Natural killer cell treated with Interleukin-12 subunit alpha and Interleukin-12 subunit beta and Interleukin-15 and Interleukin-18, amount 100 ng/mL, for 72 hours (primary cell): ENCODE measurements at regions not wholly inside any gene's neighbourhood (a gene's known extent, or its start where the extent isn't known, plus 50 kb on each side); places are given as distances from the start of the nearest gene placed in this dataset.

Experiments used
- ATAC-seq, 2 donors: fragments of 150-1000 bp; cut with Tn5 transposase in 1 of 2; sonication (Bioruptor Pico), chemical (Tn5 transposase) in 1 of 2; 2 replicates each; pipeline ENCODE4 v1.10.0; 2021
- DNase-seq: peaks from one replicate; pipeline ENCODE4 v3.0.0; 2022; ENCODE audit warnings: low spot score
- H3K27ac Mint-ChIP-seq, 2 donors: 1 replicate in 1 of 2; 2 replicates in 1 of 2; pipeline ENCODE4 v1.8.0; 2022; ENCODE audit warnings: mixed read lengths in 2 of 2, mild to moderate bottlenecking in 1 of 2, moderate library complexity in 1 of 2
- H3K27me3 Mint-ChIP-seq, 2 donors: 1 replicate in 1 of 2; 2 replicates in 1 of 2; pipeline ENCODE4 v1.8.0; 2022; ENCODE audit warnings: mixed read lengths in 2 of 2
- H3K36me3 Mint-ChIP-seq: one replicate; pipeline ENCODE4 v1.8.0; 2022; ENCODE audit warnings: mixed read lengths
- H3K4me1 Mint-ChIP-seq, 2 donors: 1 replicate in 1 of 2; 2 replicates in 1 of 2; pipeline ENCODE4 v1.8.0; 2022; ENCODE audit warnings: low read depth in 2 of 2, mixed read lengths in 2 of 2, mild to moderate bottlenecking in 1 of 2
- H3K4me3 Mint-ChIP-seq: one replicate; pipeline ENCODE4 v1.8.0; 2022; ENCODE audit warnings: mixed read lengths
- H3K9me3 Mint-ChIP-seq: 2 replicates; pipeline ENCODE4 v1.8.0; 2022; ENCODE audit warnings: mixed read lengths

DNA sequence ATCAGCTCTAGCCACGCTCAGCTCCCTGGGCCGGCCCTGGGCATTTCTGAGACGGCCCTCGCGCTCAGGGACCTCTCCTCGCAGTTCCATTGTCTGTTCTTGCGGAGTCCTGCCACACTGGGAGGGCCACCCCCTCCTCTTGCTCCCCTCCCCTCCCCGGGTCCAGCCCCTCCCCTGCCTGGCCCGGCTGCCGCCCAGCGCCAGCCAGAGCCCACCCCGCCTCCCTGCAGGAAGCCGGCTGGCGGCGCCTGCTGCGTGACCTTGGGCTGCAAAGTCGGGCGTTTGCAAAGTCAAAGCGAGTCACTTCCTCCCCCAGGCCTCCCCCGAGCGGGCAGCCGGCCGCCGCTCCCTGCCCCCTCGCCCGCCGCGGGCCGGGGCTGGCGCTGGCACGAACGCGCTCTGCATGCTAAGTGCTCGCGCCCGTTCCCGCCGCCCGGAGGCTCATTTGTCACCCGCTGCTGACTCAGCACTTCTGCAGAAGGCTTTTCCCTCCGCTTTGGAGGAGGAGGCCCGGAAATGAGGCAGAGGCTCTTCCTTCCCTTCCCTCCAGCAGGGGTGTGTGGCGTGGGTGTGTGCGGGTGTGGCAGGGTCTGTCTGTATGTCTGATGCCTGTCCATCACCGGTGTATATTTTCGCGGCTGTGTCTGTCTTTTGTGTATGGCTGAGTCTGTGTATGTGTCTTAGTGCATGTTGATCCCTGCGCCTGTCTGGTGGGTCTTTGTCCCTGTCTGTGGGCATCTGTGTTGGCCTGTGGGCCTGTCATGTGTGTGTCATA is 72.0 kb downstream of the IRF2BPL start:
- DNase-seq = peak; percentile 96
- H3K4me3 Mint-ChIP-seq = peak overlapping the region; percentile 83
- no peaks in the 10 kb centered on the region for H3K36me3 Mint-ChIP-seq
- H3K27ac Mint-ChIP-seq = peak overlapping the region; percentile 84 to 88
- H3K9me3 Mint-ChIP-seq = no peaks in the 10 kb centered on the region
- peak; percentile 84 to 86 for ATAC-seq
- H3K27me3 Mint-ChIP-seq = no peaks in the 10 kb centered on the region
- peaks cover 66 to 68% of the 10 kb centered on the region in 2 donors for H3K4me1 Mint-ChIP-seq

DNA sequence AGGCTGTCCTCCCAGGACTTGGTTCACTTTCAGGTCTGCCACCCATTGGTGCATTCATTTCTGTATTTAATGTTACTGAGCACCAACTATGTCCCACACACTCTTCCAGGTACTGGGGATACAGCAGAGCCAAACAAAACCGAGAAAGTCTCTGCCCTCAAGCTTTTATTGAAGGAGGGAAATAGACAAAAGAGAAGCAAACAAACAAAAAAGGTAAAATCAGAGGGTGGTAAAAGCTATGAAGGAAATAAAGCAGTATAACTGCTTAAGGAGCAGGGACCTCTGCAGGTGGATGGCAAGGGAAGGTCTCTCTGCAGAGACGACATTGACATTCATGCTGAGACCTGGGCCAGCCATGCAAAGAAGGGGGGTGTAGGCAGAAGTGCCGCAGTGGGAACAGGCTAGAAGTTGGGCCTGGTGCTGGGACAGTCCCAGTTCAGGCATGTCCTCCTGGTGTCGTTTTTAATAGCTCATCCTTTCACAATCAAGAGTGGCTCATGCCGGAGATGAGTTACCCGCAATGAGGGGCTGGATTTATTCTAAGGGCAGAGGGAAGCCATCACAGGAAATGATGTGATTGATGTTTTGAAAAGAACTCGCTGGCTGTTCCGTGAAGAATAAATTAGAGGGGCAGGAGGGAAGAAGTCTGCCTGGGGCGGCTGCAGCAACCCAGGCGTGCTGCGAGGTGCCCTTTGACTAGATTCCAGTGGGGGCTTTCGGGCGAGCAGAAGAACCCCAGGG is 72.8 kb downstream of the IRF2BPL start:
- peak; percentile 88 for DNase-seq
- H3K27ac Mint-ChIP-seq = peak overlapping the region; percentile 84 to 88
- H3K4me3 Mint-ChIP-seq = peak overlapping the region; percentile 83
- H3K36me3 Mint-ChIP-seq = no peaks in the 10 kb centered on the region
- ATAC-seq = peak; percentile 78 to 87
- no peaks in the 10 kb centered on the region for H3K9me3 Mint-ChIP-seq
- H3K27me3 Mint-ChIP-seq = no peaks in the 10 kb centered on the region
- H3K4me1 Mint-ChIP-seq = peaks cover 67 to 68% of the 10 kb centered on the region in 2 donors

DNA sequence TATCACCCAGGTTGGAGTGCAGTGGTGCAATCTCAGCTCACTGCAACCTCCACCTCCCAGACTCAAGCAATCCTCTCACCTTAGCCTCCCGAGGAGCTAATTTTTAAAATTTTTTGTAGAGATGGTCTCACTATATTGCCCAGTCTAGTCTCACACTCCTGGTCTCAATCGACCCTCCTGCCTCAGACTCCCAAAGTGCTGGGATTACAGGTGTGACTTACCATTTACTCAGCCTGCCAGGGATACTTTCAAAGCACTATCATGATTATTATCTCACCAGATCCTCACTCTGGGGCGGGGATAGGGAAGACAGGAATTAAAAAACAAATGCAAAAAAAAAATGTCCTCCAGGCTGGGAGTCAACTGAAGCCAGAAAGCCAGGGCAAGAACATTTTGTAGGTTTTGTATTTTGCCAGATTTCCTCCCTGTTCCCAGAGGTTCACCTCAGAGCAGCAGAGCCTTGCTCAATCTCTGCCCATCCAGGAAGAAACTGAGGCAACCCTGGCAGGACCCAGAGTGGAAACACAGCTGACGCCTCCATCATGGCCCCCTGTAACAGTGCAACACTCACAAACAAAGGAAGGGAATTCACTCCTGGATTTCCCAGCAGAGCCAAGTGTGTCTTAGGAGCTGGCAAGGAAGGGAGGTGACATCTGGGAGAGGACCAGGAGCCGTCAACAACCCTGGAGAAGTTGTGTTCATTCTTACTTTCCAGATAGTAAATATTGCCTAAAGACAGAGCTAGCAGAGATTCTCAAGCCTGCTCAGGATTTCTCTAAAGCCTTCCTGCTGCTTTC is 73.9 kb downstream of the IRF2BPL start:
- no peak for DNase-seq
- Mint-ChIP-seq H3K27me3 (no peaks in the 10 kb centered on the region), H3K9me3 (no peaks in the 10 kb centered on the region), H3K27ac (peak overlapping the region; percentile 84 to 88), H3K4me1 (peaks cover 64 to 65% of the 10 kb centered on the region in 2 donors), H3K4me3 (peak overlapping the region; percentile 83), H3K36me3 (no peaks in the 10 kb centered on the region)
- ATAC-seq = no peak

DNA sequence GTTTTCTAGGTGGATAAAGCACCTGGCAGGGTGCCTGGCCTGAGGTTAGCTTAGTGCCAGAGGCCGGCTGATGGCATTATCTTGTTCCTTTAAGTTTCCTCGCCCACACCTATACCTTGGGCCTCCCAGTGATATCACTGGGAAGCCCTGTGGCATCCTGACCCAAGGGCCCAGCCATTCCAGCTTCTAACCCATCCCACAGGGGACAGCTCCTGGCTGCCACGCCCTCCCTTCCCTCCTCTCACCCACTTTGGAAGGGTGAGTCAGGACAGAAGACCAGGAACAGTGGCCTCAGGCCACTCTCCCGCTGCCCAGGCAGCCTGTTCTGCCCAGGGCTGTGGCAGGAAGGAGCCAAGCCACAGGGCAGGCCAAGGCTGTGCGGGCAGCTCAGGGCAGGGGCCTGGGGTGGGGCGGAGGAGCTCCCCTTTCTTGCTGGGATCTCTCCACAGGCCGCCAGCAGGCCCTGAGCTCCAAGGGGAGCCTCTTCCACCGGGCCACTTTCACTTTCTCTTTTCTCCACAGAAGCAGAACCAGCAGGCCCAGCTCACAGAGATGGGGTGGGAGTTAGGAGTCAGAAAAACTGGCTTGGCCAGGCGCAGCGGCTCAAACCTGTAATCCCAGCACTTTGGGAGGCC is 75.1 kb downstream of the IRF2BPL start:
- Mint-ChIP-seq H3K9me3 (no peaks in the 10 kb centered on the region), H3K4me1 (peaks cover 59 to 60% of the 10 kb centered on the region in 2 donors), H3K27ac (peak overlapping the region; percentile 84 to 90), H3K36me3 (no peaks in the 10 kb centered on the region), H3K4me3 (peak overlapping the region; percentile 27), H3K27me3 (no peaks in the 10 kb centered on the region)
- DNase-seq (peak; percentile 77), ATAC-seq (peak; percentile 1 to 15)

DNA sequence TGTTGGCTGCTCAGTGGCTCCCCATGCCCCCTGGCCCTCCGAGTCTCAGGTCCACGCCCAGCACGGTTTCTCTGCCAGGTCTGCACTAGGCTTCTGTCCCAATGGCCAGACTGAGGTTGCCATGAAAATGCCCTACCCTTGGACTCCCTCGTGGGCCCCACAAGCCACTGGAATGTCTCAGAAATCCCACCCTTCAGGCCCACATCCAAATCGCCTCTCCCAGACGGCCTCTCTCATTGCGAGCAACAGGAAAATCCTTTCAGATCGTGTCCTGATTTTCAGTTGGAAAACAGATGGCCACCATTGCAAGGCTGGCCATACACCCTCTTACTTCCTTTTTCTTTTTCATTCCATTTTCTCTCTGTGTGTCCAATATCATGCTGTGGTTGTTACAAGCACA is 77.3 kb downstream of the IRF2BPL start:
- Mint-ChIP-seq H3K27ac (peak overlapping the region; percentile 15 to 57), H3K36me3 (no peaks in the 10 kb centered on the region), H3K27me3 (no peaks in the 10 kb centered on the region), H3K9me3 (no peaks in the 10 kb centered on the region), H3K4me1 (peaks cover 62 to 65% of the 10 kb centered on the region in 2 donors), H3K4me3 (no peak overlapping the region)
- DNase-seq (no peak), ATAC-seq (no peak)

DNA sequence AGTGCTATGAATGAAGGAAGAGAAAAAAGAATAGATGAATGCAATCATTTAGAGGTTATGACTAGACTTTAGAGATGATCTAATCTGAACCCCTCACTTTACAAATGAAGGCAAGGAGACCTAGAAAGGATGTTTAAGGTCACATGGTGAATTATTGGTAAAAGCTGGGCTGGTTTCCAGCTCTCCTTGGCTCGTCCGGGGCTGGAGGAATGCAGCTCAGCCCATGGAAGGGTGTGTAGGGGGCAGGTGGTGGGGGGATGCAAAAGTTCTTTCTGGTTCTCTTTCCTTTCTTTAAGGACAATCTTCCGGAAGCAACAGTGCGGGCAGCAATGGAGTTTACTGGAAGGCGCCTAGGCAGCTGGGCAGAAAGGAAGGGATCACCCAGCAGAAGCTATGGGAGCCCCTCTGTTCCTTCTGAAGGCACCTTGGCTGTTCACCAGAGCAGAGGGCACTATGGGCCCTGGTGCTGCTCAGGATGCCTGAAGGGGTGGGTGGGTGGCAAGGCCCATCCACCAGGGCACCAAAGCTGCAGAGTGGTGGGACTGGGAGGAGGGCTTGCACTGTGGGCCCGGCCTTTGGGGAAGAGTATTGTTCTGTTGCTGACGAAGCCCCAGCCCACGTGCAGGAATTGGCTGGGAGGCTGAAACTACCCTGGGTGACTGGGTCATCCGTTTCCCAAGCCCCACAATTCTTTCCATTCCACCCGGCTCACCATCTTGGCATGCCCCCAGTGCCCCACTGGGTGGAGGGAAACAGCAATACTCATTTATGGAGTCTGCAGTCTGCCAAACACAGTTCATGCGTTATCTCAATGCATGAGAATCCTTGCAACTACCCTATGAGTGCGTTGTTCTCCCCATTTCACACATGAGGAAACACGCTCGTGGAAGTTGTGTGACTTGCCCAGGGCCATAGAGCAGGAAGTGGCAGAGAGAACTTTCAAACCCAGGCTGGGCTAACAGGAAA is 78.2 kb downstream of the IRF2BPL start:
- no peak for DNase-seq
- no peak overlapping the region for H3K4me3 Mint-ChIP-seq

DNA sequence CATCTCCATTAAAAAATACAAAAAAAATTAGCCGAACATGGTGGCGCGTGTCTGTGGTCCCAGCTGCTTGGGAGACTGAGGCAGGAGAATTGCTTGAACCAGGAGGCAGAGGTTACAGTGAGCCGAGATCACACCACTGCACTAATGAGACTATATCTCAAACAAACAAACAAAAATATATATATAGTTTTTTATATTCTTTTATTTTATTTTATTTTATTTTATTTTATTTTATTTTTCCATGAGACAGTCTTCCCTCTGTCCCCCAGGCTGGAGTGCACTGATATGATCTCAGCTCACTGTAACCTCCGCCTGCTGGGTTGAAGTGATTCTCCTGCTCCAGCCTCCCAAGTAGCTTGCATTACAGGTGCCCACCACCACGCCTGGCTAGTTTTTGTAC is 79.5 kb downstream of the IRF2BPL start:
- no peaks in the 10 kb centered on the region for H3K27me3 Mint-ChIP-seq
- no peaks in the 10 kb centered on the region for H3K9me3 Mint-ChIP-seq
- H3K27ac Mint-ChIP-seq = peak overlapping the region in 1 of 2 donors; percentile 33
- ATAC-seq (no peak), DNase-seq (no peak)
- H3K4me1 Mint-ChIP-seq = peaks cover 43 to 47% of the 10 kb centered on the region in 2 donors
- H3K36me3 Mint-ChIP-seq = no peaks in the 10 kb centered on the region
- peak overlapping the region; percentile 22 for H3K4me3 Mint-ChIP-seq

More for the DNA sequence above, 78.2 kb downstream of the IRF2BPL start:
- Mint-ChIP-seq H3K4me1 (peaks cover 54 to 57% of the 10 kb centered on the region in 2 donors), H3K27me3 (no peaks in the 10 kb centered on the region), H3K36me3 (no peaks in the 10 kb centered on the region), H3K27ac (peak overlapping the region in 1 of 2 donors; percentile 61), H3K9me3 (no peaks in the 10 kb centered on the region)
- no peak for ATAC-seq

DNA sequence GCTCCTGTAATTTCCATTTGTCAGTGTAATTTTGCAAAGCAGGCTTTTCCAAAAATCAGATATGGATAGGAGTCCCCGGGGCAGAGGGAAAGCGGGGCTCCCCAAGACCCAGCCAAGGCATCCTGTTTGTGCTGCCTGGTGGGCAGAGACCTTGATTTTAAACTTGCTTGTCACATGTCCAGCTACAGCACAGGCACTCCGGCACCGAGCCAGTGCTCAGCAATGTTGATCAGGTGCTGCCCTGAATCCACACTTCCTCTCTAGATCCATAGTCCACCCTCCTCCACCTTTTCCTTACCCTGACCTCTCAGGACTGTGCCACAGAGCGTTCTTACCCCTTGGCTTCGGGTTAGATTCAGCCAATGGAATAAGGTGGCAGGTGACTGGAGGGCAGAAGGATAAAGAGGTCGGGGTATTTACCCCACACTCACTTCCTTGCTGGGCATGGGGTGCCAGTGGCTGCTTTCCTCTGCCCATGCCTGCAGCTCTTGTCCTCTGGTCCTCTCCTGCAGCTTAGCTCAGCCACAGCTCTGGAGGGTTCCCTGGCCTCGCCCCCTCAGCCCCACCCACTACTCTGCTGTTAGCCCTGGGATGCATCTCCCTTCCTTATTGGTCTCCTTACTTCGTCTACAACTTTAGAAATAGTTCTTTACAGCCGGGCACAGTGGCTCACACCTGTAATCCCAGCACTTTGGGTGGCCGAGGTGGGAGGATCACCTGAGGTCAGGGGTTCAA is 80.1 kb downstream of the IRF2BPL start:
- Mint-ChIP-seq H3K36me3 (no peaks in the 10 kb centered on the region), H3K4me1 (peaks cover 42 to 43% of the 10 kb centered on the region in 2 donors), H3K27ac (peak overlapping the region; percentile 33 to 91), H3K9me3 (no peaks in the 10 kb centered on the region), H3K27me3 (no peaks in the 10 kb centered on the region), H3K4me3 (peak overlapping the region; percentile 22)
- no peak for DNase-seq
- no peak for ATAC-seq

DNA sequence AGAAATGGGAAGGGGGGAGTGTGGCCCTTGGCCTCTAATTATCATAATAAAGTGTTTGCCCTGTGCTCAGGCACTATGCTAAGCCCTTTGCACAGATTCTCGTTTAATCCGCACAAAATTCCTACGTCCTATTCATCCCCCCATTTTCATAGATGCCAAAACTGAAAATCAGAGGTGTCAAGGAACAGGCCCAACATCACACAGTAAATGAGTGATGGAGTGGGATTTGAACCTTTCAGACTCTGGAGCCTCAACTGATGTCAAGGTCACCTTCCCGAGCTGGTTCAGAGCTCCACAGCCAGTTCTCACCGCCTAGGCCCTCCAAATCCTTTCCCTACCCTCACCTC is 80.7 kb downstream of the IRF2BPL start:
- Mint-ChIP-seq H3K27ac (peak overlapping the region; percentile 33 to 91), H3K4me3 (no peak overlapping the region), H3K9me3 (no peaks in the 10 kb centered on the region), H3K36me3 (no peaks in the 10 kb centered on the region), H3K4me1 (peaks cover 40 to 43% of the 10 kb centered on the region in 2 donors), H3K27me3 (no peaks in the 10 kb centered on the region)
- no peak for ATAC-seq
- no peak for DNase-seq

DNA sequence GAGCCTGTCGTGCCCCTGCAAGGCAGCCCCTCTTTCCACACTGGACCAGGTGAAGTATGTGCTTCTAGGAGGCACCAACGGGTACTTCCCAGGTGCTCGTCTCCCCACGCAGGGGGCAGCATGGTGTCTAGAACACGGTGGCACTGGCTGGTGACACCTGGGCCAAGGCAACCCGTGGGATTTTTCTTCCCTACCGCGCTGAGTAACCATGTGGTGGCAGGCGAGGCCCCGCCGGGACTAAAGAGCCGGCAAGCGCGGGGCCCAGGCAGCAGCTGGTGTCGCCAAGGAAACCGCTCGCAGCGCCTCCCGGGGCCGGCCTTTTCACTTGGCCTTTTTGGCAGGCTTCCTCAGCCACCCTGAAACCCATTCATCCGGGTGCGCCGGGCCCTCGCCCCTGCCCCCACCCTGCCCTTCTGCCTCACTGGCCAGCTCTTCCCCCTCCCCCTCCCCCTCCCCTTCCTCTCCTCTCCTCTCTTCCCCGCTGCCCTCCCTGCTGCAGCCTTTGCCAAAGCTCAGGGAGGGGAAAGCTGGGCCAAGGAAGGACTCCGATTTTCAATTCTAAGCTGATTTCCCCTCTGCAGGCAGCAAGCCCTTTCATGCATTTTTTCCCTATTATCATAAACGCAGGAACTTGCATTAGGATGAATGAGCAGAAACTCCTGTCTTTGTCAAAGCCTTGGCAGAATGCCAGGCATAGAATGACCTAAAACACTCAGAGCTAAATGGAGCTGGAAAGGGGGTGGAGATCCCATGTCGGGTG is 81.2 kb downstream of the IRF2BPL start:
- Mint-ChIP-seq H3K4me1 (peaks cover 40 to 43% of the 10 kb centered on the region in 2 donors), H3K9me3 (no peaks in the 10 kb centered on the region), H3K36me3 (no peaks in the 10 kb centered on the region), H3K27me3 (no peaks in the 10 kb centered on the region), H3K27ac (peak overlapping the region; percentile 48 to 91), H3K4me3 (peak overlapping the region; percentile 48)
- DNase-seq (peak; percentile 84), ATAC-seq (peak; percentile 88 to 93)

DNA sequence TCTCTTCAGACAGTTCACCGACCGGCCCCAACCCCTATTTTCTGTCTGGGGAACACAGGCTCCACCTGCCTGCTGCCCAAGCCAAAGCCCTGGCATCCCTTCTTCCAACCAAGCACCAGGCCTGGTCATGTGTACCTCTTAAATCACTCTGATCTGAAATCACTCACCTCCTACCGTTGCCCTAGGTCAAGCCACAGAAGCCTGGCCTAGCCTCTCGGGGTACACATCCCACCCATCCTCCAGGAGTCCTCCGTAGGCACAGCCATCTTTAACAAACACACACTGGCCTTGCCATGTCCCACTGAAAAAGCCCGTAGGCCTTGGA is 81.8 kb downstream of the IRF2BPL start:
- peak overlapping the region; percentile 48 to 91 for H3K27ac Mint-ChIP-seq
- no peak for ATAC-seq

More for the DNA sequence above, 81.8 kb downstream of the IRF2BPL start:
- Mint-ChIP-seq H3K4me3 (peak overlapping the region; percentile 48), H3K4me1 (peaks cover 36 to 42% of the 10 kb centered on the region in 2 donors), H3K9me3 (no peaks in the 10 kb centered on the region), H3K36me3 (no peaks in the 10 kb centered on the region), H3K27me3 (no peaks in the 10 kb centered on the region)
- DNase-seq = no peak
